H1 (cell line): ENCODE measurements at regions not wholly inside any gene's neighbourhood (a gene's known extent, or its start where the extent isn't known, plus 50 kb on each side); places are given as distances from the start of the nearest gene placed in this dataset.

ENCODE experiments used
- CTCF ChIA-PET: fragments of 300-600 bp; sonication (Branson Sonifier 250); formaldehyde crosslinking; loops from one replicate; lab custom pipeline; 2021; ENCODE audit not compliant: partially characterized antibody; lab: Charles Lee
- POLR2A ChIA-PET: fragments of 300-600 bp; sonication (Branson Sonifier 250); formaldehyde crosslinking; loops from one replicate; lab custom pipeline; 2021; ENCODE audit warnings: inconsistent platforms; ENCODE audit not compliant: partially characterized antibody; lab: Charles Lee
- DNase-seq, 2 experiments: peaks; one replicate each; pipeline versions ENCODE4 v3.0.0 to v3.0.0-alpha.2; 2010 to 2022; ENCODE audit warnings: low spot score in 2 of 2, low read depth in 1 of 2, mixed read lengths in 1 of 2
- FAIRE-seq: peaks from 2 replicates; lab custom pipeline; 2011; peaks lifted over from hg19 to GRCh38; lab: Jason Lieb, UNC
- H2AFZ ChIP-seq: 2 replicates; pipeline ENCODE4 v1.8.1; 2012; ENCODE audit warnings: low read length, inconsistent platforms
- H2AK5ac ChIP-seq: 2 replicates; pipeline ENCODE4 v1.6.1; 2013; ENCODE audit warnings: low read depth, low read length
- H2BK120ac ChIP-seq: replicated peaks from 2 replicates; pipeline ENCODE3; 2013; ENCODE audit warnings: low read depth, low read length, inconsistent platforms
- H2BK12ac ChIP-seq: 2 replicates; pipeline ENCODE4 v1.6.1; 2013; ENCODE audit warnings: low read depth, low read length
- H2BK15ac ChIP-seq: 2 replicates; pipeline ENCODE4 v1.6.1; 2013; ENCODE audit warnings: low read length
- H2BK20ac ChIP-seq: 2 replicates; pipeline ENCODE4 v1.6.1; 2013; ENCODE audit warnings: low read length
- H2BK5ac ChIP-seq: 2 replicates; pipeline ENCODE4 v1.6.1; 2013; ENCODE audit warnings: low read depth, low read length
- H3K14ac ChIP-seq: 2 replicates; pipeline ENCODE4 v1.6.1; 2013; ENCODE audit warnings: inconsistent platforms; ENCODE audit not compliant: insufficient read length
- H3K18ac ChIP-seq: 2 replicates; pipeline ENCODE4 v1.6.1; 2013; ENCODE audit warnings: low read length; ENCODE audit errors: extremely low read depth
- H3K23ac ChIP-seq: 2 replicates; pipeline ENCODE4 v1.6.1; 2013; ENCODE audit warnings: inconsistent platforms; ENCODE audit not compliant: insufficient read length
- H3K23me2 ChIP-seq: 2 replicates; pipeline ENCODE4 v1.6.1; 2013; ENCODE audit warnings: low read depth, low read length
- H3K27ac ChIP-seq: 2 replicates; pipeline ENCODE4 v1.6.1; 2011; ENCODE audit warnings: low read depth, low read length, inconsistent platforms
- H3K27me3 ChIP-seq, 4 experiments: replicated peaks in 1 of 4; 1 replicate in 1 of 4; 2 replicates in 3 of 4; pipeline versions ENCODE4 v1.6.1 to v1.8.1; 2011 to 2013; ENCODE audit warnings: low read length in 3 of 4, mild to moderate bottlenecking in 3 of 4, inconsistent platforms in 2 of 4, mixed read lengths in 2 of 4, moderate library complexity in 1 of 4; ENCODE audit not compliant: control insufficient read depth in 3 of 4, insufficient read depth in 3 of 4; ENCODE audit errors: extremely low read depth in 1 of 4
- H3K36me3 ChIP-seq, 4 experiments: 2 replicates each; pipeline versions ENCODE4 v1.6.1 to v1.8.1; 2011 to 2013; ENCODE audit warnings: mild to moderate bottlenecking in 4 of 4, low read length in 3 of 4, moderate library complexity in 2 of 4, control low read depth in 1 of 4, inconsistent platforms in 1 of 4; ENCODE audit not compliant: insufficient read depth in 4 of 4, control insufficient read depth in 2 of 4
- H3K4ac ChIP-seq: replicated peaks from 2 replicates; pipeline ENCODE3; 2013; ENCODE audit warnings: low read length, low read depth, mixed read lengths, inconsistent platforms; ENCODE audit not compliant: insufficient read length
- H3K4me1 ChIP-seq, 4 experiments: replicated peaks in 1 of 4; 1 replicate in 1 of 4; 2 replicates in 3 of 4; pipeline versions ENCODE4 v1.6.1 to v1.8.1; 2011 to 2013; ENCODE audit warnings: low read length in 3 of 4, inconsistent platforms in 2 of 4, mixed read lengths in 1 of 4; ENCODE audit not compliant: insufficient read depth in 4 of 4, control insufficient read depth in 3 of 4
- H3K4me2 ChIP-seq, 2 experiments: 2 replicates each; pipeline versions ENCODE4 v1.6.1 to v1.8.1; 2011 to 2013; ENCODE audit warnings: low read depth in 2 of 2, low read length in 2 of 2, control low read depth in 1 of 2, inconsistent platforms in 1 of 2, mild to moderate bottlenecking in 1 of 2; ENCODE audit not compliant: insufficient read depth in 1 of 2
- H3K4me3 ChIP-seq, 4 experiments: fragments of 200-600, 300-600 bp in 1 of 4; sonication (generic), shearing (Covaris generic), sonication (Bioruptor Twin) in 1 of 4; 2 replicates each; pipeline versions ENCODE4 v1.5.1 to v1.8.1; 2011 to 2016; ENCODE audit warnings: low read length in 4 of 4, low read depth in 3 of 4, control low read depth in 2 of 4, inconsistent platforms in 2 of 4, mild to moderate bottlenecking in 2 of 4, mixed read lengths in 1 of 4, moderate library complexity in 1 of 4; ENCODE audit not compliant: insufficient read depth in 2 of 4; ENCODE audit errors: extremely low read depth in 1 of 4
- H3K56ac ChIP-seq: replicated peaks from 2 replicates; pipeline ENCODE3; 2013; ENCODE audit warnings: low read depth, mild to moderate bottlenecking, mixed read lengths, low read length, inconsistent platforms; ENCODE audit not compliant: insufficient read length
- H3K79me1 ChIP-seq: 2 replicates; pipeline ENCODE4 v1.6.1; 2013; ENCODE audit warnings: low read depth, low read length, control low read depth
- H3K79me2 ChIP-seq, 2 experiments: 2 replicates each; pipeline versions ENCODE4 v1.6.1 to v1.8.1; 2012 to 2013; ENCODE audit warnings: low read length in 2 of 2, mild to moderate bottlenecking in 2 of 2, inconsistent platforms in 1 of 2; ENCODE audit not compliant: insufficient read depth in 2 of 2, control insufficient read depth in 1 of 2
- H3K9ac ChIP-seq, 4 experiments: replicated peaks in 1 of 4; 1 replicate in 1 of 4; 2 replicates in 3 of 4; pipeline versions ENCODE4 v1.6.1 to v1.8.1; 2011 to 2013; ENCODE audit warnings: low read depth in 3 of 4, low read length in 3 of 4, control low read depth in 2 of 4, mild to moderate bottlenecking in 2 of 4, moderate library complexity in 2 of 4, inconsistent platforms in 1 of 4; ENCODE audit errors: extremely low read depth in 1 of 4
- H3K9me3 ChIP-seq, 2 experiments: 2 replicates each; pipeline versions ENCODE4 v1.6.1 to v1.8.1; 2012 to 2013; ENCODE audit warnings: mild to moderate bottlenecking in 2 of 2, moderate library complexity in 2 of 2, control low read depth in 1 of 2, inconsistent platforms in 1 of 2, low read depth in 1 of 2, low read length in 1 of 2, mixed read lengths in 1 of 2; ENCODE audit not compliant: insufficient read depth in 2 of 2
- H4K20me1 ChIP-seq, 2 experiments: replicated peaks in 1 of 2; 2 replicates each; pipeline versions ENCODE3 to v1.8.1; 2011 to 2013; ENCODE audit warnings: inconsistent platforms in 2 of 2, low read length in 2 of 2, mild to moderate bottlenecking in 1 of 2; ENCODE audit not compliant: insufficient read depth in 2 of 2, control insufficient read depth in 1 of 2
- H4K5ac ChIP-seq: 2 replicates; pipeline ENCODE4 v1.6.1; 2013; ENCODE audit warnings: low read length, low read depth, mixed read lengths, inconsistent platforms; ENCODE audit not compliant: insufficient read length
- H4K8ac ChIP-seq: 2 replicates; pipeline ENCODE4 v1.8.0; 2013; ENCODE audit warnings: mild to moderate bottlenecking, moderate library complexity, low read length, inconsistent platforms; ENCODE audit not compliant: insufficient read depth; ENCODE audit errors: extremely low read depth
- H4K91ac ChIP-seq: replicated peaks from 2 replicates; pipeline ENCODE3; 2013; ENCODE audit warnings: low read length, mixed read lengths, inconsistent platforms; ENCODE audit not compliant: insufficient read length
- GTF2F1 ChIP-seq: IDR thresholded peaks from 2 replicates; pipeline ENCODE4 v1.6.1; 2012; ENCODE audit warnings: low read depth, low read length, improper control_type of control experiment, borderline replicate concordance
- KDM5A ChIP-seq: fragments of 200-600 bp; IDR thresholded peaks from 2 replicates; pipeline ENCODE4 v1.7.1; 2012; ENCODE audit warnings: mild to moderate bottlenecking, low read length, inconsistent platforms, mixed read lengths
- RAD21 ChIP-seq, 2 experiments: IDR thresholded peaks in 1 of 2; conservative IDR thresholded peaks in 1 of 2; 2 replicates each; pipeline ENCODE4 v1.6.1; 2011; ENCODE audit warnings: low read depth in 2 of 2, low read length in 2 of 2, improper control_type of control experiment in 1 of 2, inconsistent platforms in 1 of 2, mild to moderate bottlenecking in 1 of 2, moderate library complexity in 1 of 2
- TAF1 ChIP-seq: IDR thresholded peaks from 2 replicates; pipeline ENCODE4 v1.6.1; 2011; ENCODE audit warnings: mild to moderate bottlenecking, low read depth, low read length
- TBP ChIP-seq: IDR thresholded peaks from 2 replicates; pipeline ENCODE4 v1.6.1; 2011; ENCODE audit warnings: low read depth, low read length, improper control_type of control experiment
- WGBS, 2 experiments: shearing (Covaris generic) in 1 of 2; methylation state at CpG; one replicate each; pipeline versions ENCODE4 v1.1.6 to v1.1.7; 2013 to 2015; ENCODE audit warnings: low lambda C conversion rate in 2 of 2, mixed read lengths in 2 of 2, inconsistent platforms in 1 of 2, low coverage in 1 of 2, missing lambda C conversion rate in 1 of 2; ENCODE audit not compliant: insufficient replicate concordance in 2 of 2, insufficient coverage in 1 of 2, insufficient read length in 1 of 2; ENCODE audit errors: extremely low coverage in 1 of 2, missing lambda C conversion rate in 1 of 2; 5-methylcytosine and 5-hydroxymethylcytosine counted together

GRCh38 chr1:94602802-94603625 is 61.5 kb upstream of the F3 start:
- H3K18ac ChIP-seq = no peak overlapping the region
- H3K14ac ChIP-seq = no peak overlapping the region
- ChIA-PET POLR2A (interaction anchor here (1.3 kb wide), 1 partner anchor 120 kb away, joined by 3 read pairs; no protein-coding TSS in a partner anchor), CTCF (interaction anchor here (1.1 to 15.5 kb wide), 6 partner anchors 9 to 201 kb away, joined by 3 to 148 read pairs (median 4); no protein-coding TSS in a partner anchor)
- H3K4me1 ChIP-seq = no peaks in the 10 kb centered on the region
- no peaks in the 10 kb centered on the region for H3K79me1 ChIP-seq
- no peak overlapping the region for H3K4me2 ChIP-seq
- DNase-seq = no peak
- H3K27ac ChIP-seq = no peak overlapping the region
- H3K79me2 ChIP-seq = no peaks in the 10 kb centered on the region
- no peak overlapping the region for H4K8ac ChIP-seq
- no peak overlapping the region for H3K23ac ChIP-seq
- H2BK12ac ChIP-seq = no peak overlapping the region
- no peaks in the 10 kb centered on the region for H4K20me1 ChIP-seq
- H2AFZ ChIP-seq = no peak overlapping the region
- H4K5ac ChIP-seq = no peak overlapping the region
- no peak overlapping the region for H3K4me3 ChIP-seq
- no peaks in the 10 kb centered on the region; the same call in 1 of the 2 replicates for H3K23me2 ChIP-seq
- H3K27me3 ChIP-seq = no peaks in the 10 kb centered on the region; a peak in 1 of 7 replicates
- H2BK120ac ChIP-seq = no peak overlapping the region
- H2BK20ac ChIP-seq = no peak overlapping the region
- no peak for FAIRE-seq
- no peak overlapping the region for H3K56ac ChIP-seq
- WGBS, 2 experiments = 88% methylated on average over 3 of the region's 3 CpGs; no CpG with 5 or more reads in 1 of the 2 experiments
- H3K9ac ChIP-seq = no peak overlapping the region
- H2BK15ac ChIP-seq = no peak overlapping the region
- no peak overlapping the region for H2AK5ac ChIP-seq
- H4K91ac ChIP-seq = no peak overlapping the region
- H3K36me3 ChIP-seq = no peaks in the 10 kb centered on the region
- H3K9me3 ChIP-seq = no peaks in the 10 kb centered on the region
- H2BK5ac ChIP-seq = no peak overlapping the region
- H3K4ac ChIP-seq = no peak overlapping the region
- TF ChIP-seq RAD21 (IDR thresholded peaks at IDR 0.05 in 1 of 2, conservative IDR thresholded peaks at IDR 0.05 in 1 of 2; ENCODE audit: low read depth in 2 of 2, low read length in 2 of 2) (no peak), TBP (no peak), TAF1 (no peak), KDM5A (no peak), GTF2F1 (no peak)
